GM19324 (cell line): ENCODE measurements at regions not wholly inside any gene's neighbourhood (a gene's known extent, or its start where the extent isn't known, plus 50 kb on each side); places are given as distances from the start of the nearest gene placed in this dataset.

Source experiments
- ATAC-seq: cut with Tn5 transposase; IDR thresholded peaks from one replicate; pipeline ENCODE4 v1.9.1; 2021; ENCODE audit warnings: mild to moderate bottlenecking, moderate library complexity; ENCODE audit not compliant: unreplicated experiment, low FRiP score

GRCh38 chr4:182192511-182193181, 50.6 kb upstream of the TENM3 start:
- no peak for ATAC-seq

GRCh38 chr4:182193311-182193710, 49.9 kb upstream of the TENM3 start:
- no peak for ATAC-seq
